Keratinocyte (primary cell): ENCODE measurements at regions not wholly inside any gene's neighbourhood (a gene's known extent, or its start where the extent isn't known, plus 50 kb on each side); places are given as distances from the start of the nearest gene placed in this dataset.

Experiments
- CTCF ChIP-seq, 3 experiments: IDR thresholded peaks in 1 of 3; conservative IDR thresholded peaks in 1 of 3; optimal IDR thresholded peaks in 1 of 3; 2 replicates in 2 of 3; 3 replicates in 1 of 3; pipeline versions ENCODE3 to v1.5.1; 2011; ENCODE audit warnings: low read length in 3 of 3, mild to moderate bottlenecking in 3 of 3, moderate library complexity in 2 of 3, control low read depth in 1 of 3, inconsistent platforms in 1 of 3; ENCODE audit not compliant: insufficient read depth in 2 of 3; ENCODE audit errors: extremely low read depth in 1 of 3
- EZH2 ChIP-seq: IDR thresholded peaks from one replicate; pipeline ENCODE4 v1.6.1; 2012; ENCODE audit warnings: inconsistent platforms, mild to moderate bottlenecking, low read length, moderate library complexity

GRCh38 chr20:54914995-54915394 lies 439.6 kb downstream of the DOK5 start:
- TF ChIP-seq CTCF (optimal IDR thresholded peaks at IDR 0.05 in 1 of 3, IDR thresholded peaks at IDR 0.05 in 1 of 3, conservative IDR thresholded peaks at IDR 0.05 in 1 of 3; ENCODE audit: extremely low read depth in 1 of 3, insufficient read depth in 2 of 3, low read length in 3 of 3) (no peak), EZH2 (no peak)
